ENCODE measurements at regions not wholly inside any gene's neighbourhood (a gene's known extent, or its start where the extent isn't known, plus 50 kb on each side); places are given as distances from the start of the nearest gene placed in this dataset.
A peak's percentile ranks its signal among the peaks of the same experiment; 100 is the strongest.

DNA sequence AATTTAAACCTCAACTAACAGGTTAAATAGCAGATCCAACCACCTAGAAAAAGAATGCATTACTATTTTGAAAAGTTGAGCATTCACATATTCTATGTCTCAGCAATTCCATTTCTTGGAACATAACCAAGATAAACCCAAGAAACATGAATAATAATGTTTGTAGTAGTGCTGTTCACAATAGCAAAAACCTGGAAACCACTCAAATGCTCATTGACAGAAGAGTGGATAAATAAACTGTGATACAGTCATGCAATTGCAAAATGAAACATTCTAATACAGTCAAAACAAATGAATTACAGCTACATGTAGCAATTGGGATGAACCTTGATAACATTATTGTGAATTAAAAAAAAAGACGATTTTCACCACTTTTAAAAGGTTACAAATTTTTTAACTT, 162.8 kb upstream of the TMEM45B start:
- ChIA-PET POLR2A (ENCODE audit: unreplicated experiment) (no interaction called here), CTCF (no interaction called here)
- H2BK120ac ChIP-seq (ENCODE audit: low read depth, low read length), result no peak overlapping the region
- H3K14ac ChIP-seq (replicated peaks; ENCODE audit: low read depth, low read length), result no peak overlapping the region
- no peak overlapping the region for H2AK9ac ChIP-seq (replicated peaks; ENCODE audit: low read depth, low read length, poor library complexity)
- H2AFZ ChIP-seq (replicated peaks; ENCODE audit: low read length, poor library complexity), result no peak overlapping the region
- peaks cover 7% of the 10 kb centered on the region for H3K9me3 ChIP-seq (ENCODE audit: control insufficient read depth, insufficient read depth, low read length)
- H3K4ac ChIP-seq (ENCODE audit: low read depth, low read length), result no peak overlapping the region
- H3K27ac ChIP-seq (ENCODE audit: insufficient read depth, low read length), result no peak overlapping the region
- in situ Hi-C loops (cut with MboI; ENCODE audit: low sequenced_read_pairs) (no loop called here), dilution Hi-C loops (cut with HindIII; ENCODE audit: low sequenced_read_pairs, unreplicated experiment) (no loop called here), intact Hi-C loops (cut with micrococcal nuclease) (no loop called here)
- no peak overlapping the region for H3K56ac ChIP-seq (ENCODE audit: extremely low read depth, insufficient read depth, low read length)
- H4K5ac ChIP-seq (ENCODE audit: low read depth, low read length), result no peak overlapping the region
- no peak overlapping the region for H2BK20ac ChIP-seq (ENCODE audit: low read depth, low read length)
- no peak overlapping the region for H2AK5ac ChIP-seq (ENCODE audit: low read depth, low read length)
- H3K9ac ChIP-seq (ENCODE audit: low read depth, low read length), result no peak overlapping the region
- H3K9me1 ChIP-seq (ENCODE audit: insufficient read depth, low read length), result no peaks in the 10 kb centered on the region
- WGBS, 2 experiments (ENCODE audit: extremely low coverage in 2 of 2, insufficient read length in 1 of 2), result no CpG with 5 or more reads among the region's 1 CpG
- no peak overlapping the region for H4K91ac ChIP-seq (ENCODE audit: insufficient read depth, low read depth, low read length)
- no peaks in the 10 kb centered on the region for H4K20me1 ChIP-seq (ENCODE audit: insufficient read depth, low read length)
- DNase-seq (peak; percentile 79), ATAC-seq (ENCODE audit: low read depth) (no peak)
- H3K4me3 ChIP-seq (ENCODE audit: insufficient read depth, low read depth, low read length), result no peak overlapping the region
- no peak overlapping the region for H3K4me2 ChIP-seq (ENCODE audit: low read depth, low read length)
- no peaks in the 10 kb centered on the region for H3K4me1 ChIP-seq (ENCODE audit: control insufficient read depth, insufficient read depth, low read length)
- H3K23ac ChIP-seq (ENCODE audit: low read depth, low read length), result no peak overlapping the region
- no TSS peak for BruUV-seq (replicated peaks)
- H3K18ac ChIP-seq (ENCODE audit: low read depth, low read length), result no peak overlapping the region
- H2BK5ac ChIP-seq (ENCODE audit: low read depth, low read length, poor library complexity, severe bottlenecking), result no peak overlapping the region
- H3K36me3 ChIP-seq (ENCODE audit: control insufficient read depth, insufficient read depth, low read length), result no peaks in the 10 kb centered on the region
- no peak overlapping the region for H4K8ac ChIP-seq (ENCODE audit: low read depth in 2 of 2, low read length in 2 of 2)
- H3K79me1 ChIP-seq (ENCODE audit: low read depth in 1 of 2, low read length in 2 of 2), result no peaks in the 10 kb centered on the region
- no peaks in the 10 kb centered on the region for H3K27me3 ChIP-seq (ENCODE audit: control insufficient read depth, insufficient read depth, low read length)
- TF ChIP-seq CEBPB (IDR thresholded peaks at IDR 0.05; ENCODE audit: low read depth, low read length), result peak; percentile 73
- TF ChIP-seq, protein P1, sequence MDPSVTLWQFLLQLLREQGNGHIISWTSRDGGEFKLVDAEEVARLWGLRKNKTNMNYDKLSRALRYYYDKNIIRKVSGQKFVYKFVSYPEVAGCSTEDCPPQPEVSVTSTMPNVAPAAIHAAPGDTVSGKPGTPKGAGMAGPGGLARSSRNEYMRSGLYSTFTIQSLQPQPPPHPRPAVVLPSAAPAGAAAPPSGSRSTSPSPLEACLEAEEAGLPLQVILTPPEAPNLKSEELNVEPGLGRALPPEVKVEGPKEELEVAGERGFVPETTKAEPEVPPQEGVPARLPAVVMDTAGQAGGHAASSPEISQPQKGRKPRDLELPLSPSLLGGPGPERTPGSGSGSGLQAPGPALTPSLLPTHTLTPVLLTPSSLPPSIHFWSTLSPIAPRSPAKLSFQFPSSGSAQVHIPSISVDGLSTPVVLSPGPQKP (IDR thresholded peaks at IDR 0.05; ENCODE audit: borderline replicate concordance, low read depth, low read length), result no peak
- no peak for TF ChIP-seq SMC3 (IDR thresholded peaks at IDR 0.05; ENCODE audit: low read depth, low read length)
- TF ChIP-seq, protein P2, sequence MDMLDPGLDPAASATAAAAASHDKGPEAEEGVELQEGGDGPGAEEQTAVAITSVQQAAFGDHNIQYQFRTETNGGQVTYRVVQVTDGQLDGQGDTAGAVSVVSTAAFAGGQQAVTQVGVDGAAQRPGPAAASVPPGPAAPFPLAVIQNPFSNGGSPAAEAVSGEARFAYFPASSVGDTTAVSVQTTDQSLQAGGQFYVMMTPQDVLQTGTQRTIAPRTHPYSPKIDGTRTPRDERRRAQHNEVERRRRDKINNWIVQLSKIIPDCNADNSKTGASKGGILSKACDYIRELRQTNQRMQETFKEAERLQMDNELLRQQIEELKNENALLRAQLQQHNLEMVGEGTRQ (IDR thresholded peaks at IDR 0.05; ENCODE audit: low read depth, low read length), result no peak
- TF ChIP-seq POLR2A (IDR thresholded peaks at IDR 0.05; ENCODE audit: low read depth, low read length), result no peak
- TF ChIP-seq, protein P3, sequence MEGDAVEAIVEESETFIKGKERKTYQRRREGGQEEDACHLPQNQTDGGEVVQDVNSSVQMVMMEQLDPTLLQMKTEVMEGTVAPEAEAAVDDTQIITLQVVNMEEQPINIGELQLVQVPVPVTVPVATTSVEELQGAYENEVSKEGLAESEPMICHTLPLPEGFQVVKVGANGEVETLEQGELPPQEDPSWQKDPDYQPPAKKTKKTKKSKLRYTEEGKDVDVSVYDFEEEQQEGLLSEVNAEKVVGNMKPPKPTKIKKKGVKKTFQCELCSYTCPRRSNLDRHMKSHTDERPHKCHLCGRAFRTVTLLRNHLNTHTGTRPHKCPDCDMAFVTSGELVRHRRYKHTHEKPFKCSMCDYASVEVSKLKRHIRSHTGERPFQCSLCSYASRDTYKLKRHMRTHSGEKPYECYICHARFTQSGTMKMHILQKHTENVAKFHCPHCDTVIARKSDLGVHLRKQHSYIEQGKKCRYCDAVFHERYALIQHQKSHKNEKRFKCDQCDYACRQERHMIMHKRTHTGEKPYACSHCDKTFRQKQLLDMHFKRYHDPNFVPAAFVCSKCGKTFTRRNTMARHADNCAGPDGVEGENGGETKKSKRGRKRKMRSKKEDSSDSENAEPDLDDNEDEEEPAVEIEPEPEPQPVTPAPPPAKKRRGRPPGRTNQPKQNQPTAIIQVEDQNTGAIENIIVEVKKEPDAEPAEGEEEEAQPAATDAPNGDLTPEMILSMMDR (conservative IDR thresholded peaks at IDR 0.05; ENCODE audit: low read depth, low read length), result no peak
- no peak overlapping the region for H2BK15ac ChIP-seq (ENCODE audit: low read depth, low read length)

Measured in IMR-90 (cell line).